ENCODE measurements at regions not wholly inside any gene's neighbourhood (a gene's known extent, or its start where the extent isn't known, plus 50 kb on each side); places are given as distances from the start of the nearest gene placed in this dataset.

GRCh38 chr1:99152132-99152531, 112.2 kb upstream of the PLPPR4 start:
- DNase-seq (ENCODE audit: low read depth in 4 of 4, low spot score in 3 of 4): no peak

GRCh38 chr1:99163671-99164070, 100.6 kb upstream of the PLPPR4 start:
- no peak for DNase-seq (ENCODE audit: low read depth in 4 of 4, low spot score in 3 of 4)

GRCh38 chr1:99170516-99170915, 93.8 kb upstream of the PLPPR4 start:
- no peak for DNase-seq (ENCODE audit: low read depth in 4 of 4, low spot score in 3 of 4)

- peak in 1 of 4 donors; percentile 3 for DNase-seq (ENCODE audit: low read depth in 4 of 4, low spot score in 3 of 4)
These were observed 93.0 kb upstream of the PLPPR4 start for GRCh38 chr1:99171184-99171813.

- no peak for DNase-seq (ENCODE audit: low read depth in 4 of 4, low spot score in 3 of 4)
These were observed 91.0 kb upstream of the PLPPR4 start for GRCh38 chr1:99173282-99173681.

GRCh38 chr1:99173900-99174299, 90.4 kb upstream of the PLPPR4 start:
- no peak for DNase-seq (ENCODE audit: low read depth in 4 of 4, low spot score in 3 of 4)

GRCh38 chr1:99176753-99177152, 87.5 kb upstream of the PLPPR4 start:
- no peak for DNase-seq (ENCODE audit: low read depth in 4 of 4, low spot score in 3 of 4)

GRCh38 chr1:99177465-99177864, 86.8 kb upstream of the PLPPR4 start:
- DNase-seq (ENCODE audit: low read depth in 4 of 4, low spot score in 3 of 4): no peak

- peak; percentile 46 to 74 (median 62) for DNase-seq (ENCODE audit: low read depth in 4 of 4, low spot score in 3 of 4)
These were observed 83.9 kb upstream of the PLPPR4 start for GRCh38 chr1:99180343-99180808.

- no peak for DNase-seq (ENCODE audit: low read depth in 4 of 4, low spot score in 3 of 4)
These were observed 83.4 kb upstream of the PLPPR4 start for GRCh38 chr1:99180915-99181314.

GRCh38 chr1:99181892-99182291, 82.4 kb upstream of the PLPPR4 start:
- DNase-seq (ENCODE audit: low read depth in 4 of 4, low spot score in 3 of 4): no peak

GRCh38 chr1:99185196-99185595, 79.1 kb upstream of the PLPPR4 start:
- DNase-seq (ENCODE audit: low read depth in 4 of 4, low spot score in 3 of 4): no peak

- DNase-seq (ENCODE audit: low read depth in 4 of 4, low spot score in 3 of 4): no peak
These were observed 70.9 kb upstream of the PLPPR4 start for GRCh38 chr1:99193431-99193830.

- no peak for DNase-seq (ENCODE audit: low read depth in 4 of 4, low spot score in 3 of 4)
These were observed 65.9 kb upstream of the PLPPR4 start for GRCh38 chr1:99198393-99198792.

GRCh38 chr1:99207216-99207615, 57.1 kb upstream of the PLPPR4 start:
- DNase-seq (ENCODE audit: low read depth in 4 of 4, low spot score in 3 of 4): no peak

Measured in left renal pelvis (tissue), 4 donors.